Prostate gland (tissue), 2 donors: ENCODE measurements at regions not wholly inside any gene's neighbourhood (a gene's known extent, or its start where the extent isn't known, plus 50 kb on each side); places are given as distances from the start of the nearest gene placed in this dataset.

Experiments used
- POLR2A ChIP-seq: fragments of 450-650 bp; IDR thresholded peaks from one replicate; pipeline ENCODE4 v1.6.1; 2016; ENCODE audit warnings: antibody characterized with exemption, mild to moderate bottlenecking
- POLR2AphosphoS5 ChIP-seq: sonication (generic); formaldehyde crosslinking; IDR thresholded peaks from one replicate; pipeline ENCODE4 v1.6.1; 2017; ENCODE audit warnings: antibody characterized with exemption
- TF ChIP-seq, protein P1 (sequence below), 4 experiments: fragments of 200-600 bp in 2 of 4; fragments of 450-650 bp in 2 of 4; sonication (generic) in 2 of 4; IDR thresholded peaks; 1 replicate in 3 of 4; 2 replicates in 1 of 4; pipeline ENCODE4 v1.5.1; 2016 to 2019; ENCODE audit warnings: antibody characterized with exemption in 4 of 4, mild to moderate bottlenecking in 2 of 4, moderate library complexity in 2 of 4

DNA sequence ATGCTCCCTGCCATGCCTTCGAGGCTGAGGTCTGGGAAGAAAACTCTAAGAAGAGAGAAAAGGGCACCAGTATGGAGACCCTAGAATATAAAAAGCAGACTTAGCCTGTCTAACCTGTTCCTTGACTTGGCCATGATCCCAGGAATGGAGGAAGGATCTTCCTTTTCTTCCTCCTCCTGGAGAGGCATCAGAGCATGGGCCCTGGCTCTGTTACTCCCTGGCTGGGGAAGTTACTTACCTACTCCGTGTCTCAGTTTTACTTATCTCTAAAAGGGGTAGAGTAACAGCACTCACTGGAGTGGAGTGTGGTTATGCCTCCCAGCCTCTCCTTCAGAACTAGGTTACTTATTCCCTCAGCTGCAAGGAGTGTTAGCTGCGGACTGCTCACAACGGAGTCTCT lies 55.2 kb upstream of the PHF21A start:
- TF ChIP-seq, protein P1, sequence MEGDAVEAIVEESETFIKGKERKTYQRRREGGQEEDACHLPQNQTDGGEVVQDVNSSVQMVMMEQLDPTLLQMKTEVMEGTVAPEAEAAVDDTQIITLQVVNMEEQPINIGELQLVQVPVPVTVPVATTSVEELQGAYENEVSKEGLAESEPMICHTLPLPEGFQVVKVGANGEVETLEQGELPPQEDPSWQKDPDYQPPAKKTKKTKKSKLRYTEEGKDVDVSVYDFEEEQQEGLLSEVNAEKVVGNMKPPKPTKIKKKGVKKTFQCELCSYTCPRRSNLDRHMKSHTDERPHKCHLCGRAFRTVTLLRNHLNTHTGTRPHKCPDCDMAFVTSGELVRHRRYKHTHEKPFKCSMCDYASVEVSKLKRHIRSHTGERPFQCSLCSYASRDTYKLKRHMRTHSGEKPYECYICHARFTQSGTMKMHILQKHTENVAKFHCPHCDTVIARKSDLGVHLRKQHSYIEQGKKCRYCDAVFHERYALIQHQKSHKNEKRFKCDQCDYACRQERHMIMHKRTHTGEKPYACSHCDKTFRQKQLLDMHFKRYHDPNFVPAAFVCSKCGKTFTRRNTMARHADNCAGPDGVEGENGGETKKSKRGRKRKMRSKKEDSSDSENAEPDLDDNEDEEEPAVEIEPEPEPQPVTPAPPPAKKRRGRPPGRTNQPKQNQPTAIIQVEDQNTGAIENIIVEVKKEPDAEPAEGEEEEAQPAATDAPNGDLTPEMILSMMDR (IDR thresholded peaks at IDR 0.05): no peak
- TF ChIP-seq POLR2AphosphoS5: peak; percentile 52
- no peak for TF ChIP-seq POLR2A
